SK-N-SH treated with all-trans-retinoic acid at 6 μM for 48 hours (cell line): ENCODE measurements at regions not wholly inside any gene's neighbourhood (a gene's known extent, or its start where the extent isn't known, plus 50 kb on each side); places are given as distances from the start of the nearest gene placed in this dataset.

Experiments used
- ATAC-seq: fragments of 200-7000 bp; cut with Tn5 transposase; 3 replicates; pipeline ENCODE4 v1.9.1; 2020; ENCODE audit warnings: mild to moderate bottlenecking, moderate library complexity
- BACH2 ChIP-seq: fragments of 250-450 bp; sonication (Bioruptor Pico); IDR thresholded peaks from 2 replicates; pipeline ENCODE4 v1.9.0; 2021; ENCODE audit warnings: mild to moderate bottlenecking, borderline replicate concordance
- ESRRG ChIP-seq: fragments of 250-450 bp; sonication (Bioruptor Pico); IDR thresholded peaks from 2 replicates; pipeline ENCODE4 v1.6.1; 2021; ENCODE audit warnings: mild to moderate bottlenecking
- GLIS3 ChIP-seq: fragments of 250-450 bp; sonication (Bioruptor Pico); IDR thresholded peaks from 2 replicates; pipeline ENCODE4 v1.5.0; 2020; ENCODE audit warnings: mild to moderate bottlenecking, moderate library complexity
- OSR1 ChIP-seq: fragments of 250-450 bp; sonication (Bioruptor Pico); IDR thresholded peaks from 2 replicates; pipeline ENCODE4 v1.8.0; 2022; ENCODE audit warnings: moderate library complexity, mild to moderate bottlenecking, inconsistent platforms
- PPARA ChIP-seq: fragments of 250-450 bp; sonication (Bioruptor Pico); IDR thresholded peaks from 2 replicates; pipeline ENCODE4 v1.5.0; 2020; ENCODE audit warnings: mild to moderate bottlenecking, borderline replicate concordance
- RARB ChIP-seq: fragments of 250-450 bp; sonication (Bioruptor Pico); IDR thresholded peaks from 2 replicates; pipeline ENCODE4 v1.8.0; 2021; ENCODE audit warnings: mild to moderate bottlenecking, moderate library complexity
- SNAI2 ChIP-seq: fragments of 250-450 bp; sonication (Bioruptor Pico); IDR thresholded peaks from 2 replicates; pipeline ENCODE4 v1.5.0; 2020; ENCODE audit warnings: mild to moderate bottlenecking, moderate library complexity
- TCF4 ChIP-seq: fragments of 250-450 bp; sonication (Bioruptor Pico); IDR thresholded peaks from 2 replicates; pipeline ENCODE4 v1.8.0; 2021; ENCODE audit warnings: mild to moderate bottlenecking, moderate library complexity, borderline replicate concordance
- TOX ChIP-seq: fragments of 250-450 bp; sonication (Bioruptor Pico); IDR thresholded peaks from 2 replicates; pipeline ENCODE4 v1.8.0; 2021; ENCODE audit warnings: mild to moderate bottlenecking, moderate library complexity, borderline replicate concordance
- ZC3H10 ChIP-seq: fragments of 250-450 bp; sonication (Bioruptor Pico); IDR thresholded peaks from 2 replicates; pipeline ENCODE4 v1.5.1; 2021; ENCODE audit warnings: mild to moderate bottlenecking, moderate library complexity
- ZFP3 ChIP-seq: fragments of 250-450 bp; sonication (Bioruptor Pico); IDR thresholded peaks from 2 replicates; pipeline ENCODE4 v1.5.0; 2020; ENCODE audit warnings: mild to moderate bottlenecking, moderate library complexity
- ZFP30 ChIP-seq: fragments of 450-650 bp; formaldehyde crosslinking; IDR thresholded peaks from 2 replicates; pipeline ENCODE4 v1.5.0; 2022; ENCODE audit warnings: mild to moderate bottlenecking, moderate library complexity
- ZNF565 ChIP-seq: fragments of 450-650 bp; formaldehyde crosslinking; conservative IDR thresholded peaks from 2 replicates; pipeline ENCODE4 v1.5.0; 2020; ENCODE audit warnings: low read depth, mild to moderate bottlenecking, moderate library complexity
- ZNF70 ChIP-seq: fragments of 450-650 bp; formaldehyde crosslinking; IDR thresholded peaks from 2 replicates; pipeline ENCODE4 v1.5.0; 2020; ENCODE audit warnings: mild to moderate bottlenecking, moderate library complexity
- TF ChIP-seq, protein P1 (sequence below): fragments of 250-450 bp; sonication (Bioruptor Pico); IDR thresholded peaks from 2 replicates; pipeline ENCODE4 v1.5.1; 2021; ENCODE audit warnings: mild to moderate bottlenecking, moderate library complexity
- TF ChIP-seq, protein P2 (sequence below): fragments of 250-450 bp; sonication (Bioruptor Pico); IDR thresholded peaks from 2 replicates; pipeline ENCODE4 v1.8.0; 2021; ENCODE audit warnings: low read depth, mild to moderate bottlenecking, moderate library complexity, borderline replicate concordance
- TF ChIP-seq, protein P3 (sequence below): fragments of 250-450 bp; sonication (Bioruptor Pico); IDR thresholded peaks from 2 replicates; pipeline ENCODE4 v1.8.0; 2020; ENCODE audit warnings: mild to moderate bottlenecking, moderate library complexity, borderline replicate concordance
- TF ChIP-seq, protein P4 (sequence below): fragments of 250-450 bp; sonication (Bioruptor Pico); IDR thresholded peaks from 2 replicates; pipeline ENCODE4 v1.5.1; 2020; ENCODE audit warnings: low read depth, mild to moderate bottlenecking, moderate library complexity
- TF ChIP-seq, protein P5 (sequence below): fragments of 250-450 bp; sonication (Bioruptor Pico); IDR thresholded peaks from 2 replicates; pipeline ENCODE4 v1.5.0; 2020; ENCODE audit warnings: mild to moderate bottlenecking, moderate library complexity

DNA sequence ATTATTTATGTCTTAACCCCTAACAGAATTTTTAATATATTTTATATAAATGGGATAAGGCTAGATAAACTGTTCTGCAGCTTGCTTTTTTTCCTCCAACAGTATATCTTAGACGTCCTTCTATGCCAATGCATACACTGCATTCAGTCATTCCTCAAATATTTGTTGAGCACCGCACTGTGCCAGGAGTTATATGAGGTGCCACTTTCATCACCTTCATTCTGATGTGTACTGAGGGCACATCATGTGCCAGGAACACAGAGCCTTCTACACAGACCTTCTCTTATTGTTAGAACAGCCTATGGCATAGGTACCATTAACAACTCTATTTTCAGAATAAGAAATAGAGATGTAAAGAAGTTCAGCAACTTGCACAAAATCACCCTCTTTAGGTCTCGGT is 570.1 kb downstream of the CDK5RAP2 start:
- TF ChIP-seq ZNF70 (CRISPR knock-in tag) (no peak), ZNF565 (CRISPR knock-in tag) (no peak), ZFP3 (no peak), ZC3H10 (CRISPR knock-in tag) (no peak), PPARA (no peak), GLIS3 (CRISPR knock-in tag) (no peak), OSR1 (CRISPR knock-in tag) (no peak), ESRRG (CRISPR knock-in tag) (no peak), RARB (CRISPR knock-in tag) (no peak), TCF4 (CRISPR knock-in tag) (no peak), BACH2 (CRISPR knock-in tag) (no peak)
- TF ChIP-seq, protein P1, sequence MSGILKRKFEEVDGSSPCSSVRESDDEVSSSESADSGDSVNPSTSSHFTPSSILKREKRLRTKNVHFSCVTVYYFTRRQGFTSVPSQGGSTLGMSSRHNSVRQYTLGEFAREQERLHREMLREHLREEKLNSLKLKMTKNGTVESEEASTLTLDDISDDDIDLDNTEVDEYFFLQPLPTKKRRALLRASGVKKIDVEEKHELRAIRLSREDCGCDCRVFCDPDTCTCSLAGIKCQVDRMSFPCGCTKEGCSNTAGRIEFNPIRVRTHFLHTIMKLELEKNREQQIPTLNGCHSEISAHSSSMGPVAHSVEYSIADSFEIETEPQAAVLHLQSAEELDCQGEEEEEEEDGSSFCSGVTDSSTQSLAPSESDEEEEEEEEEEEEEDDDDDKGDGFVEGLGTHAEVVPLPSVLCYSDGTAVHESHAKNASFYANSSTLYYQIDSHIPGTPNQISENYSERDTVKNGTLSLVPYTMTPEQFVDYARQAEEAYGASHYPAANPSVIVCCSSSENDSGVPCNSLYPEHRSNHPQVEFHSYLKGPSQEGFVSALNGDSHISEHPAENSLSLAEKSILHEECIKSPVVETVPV (CRISPR knock-in tag), result no peak
- TF ChIP-seq, protein P2, sequence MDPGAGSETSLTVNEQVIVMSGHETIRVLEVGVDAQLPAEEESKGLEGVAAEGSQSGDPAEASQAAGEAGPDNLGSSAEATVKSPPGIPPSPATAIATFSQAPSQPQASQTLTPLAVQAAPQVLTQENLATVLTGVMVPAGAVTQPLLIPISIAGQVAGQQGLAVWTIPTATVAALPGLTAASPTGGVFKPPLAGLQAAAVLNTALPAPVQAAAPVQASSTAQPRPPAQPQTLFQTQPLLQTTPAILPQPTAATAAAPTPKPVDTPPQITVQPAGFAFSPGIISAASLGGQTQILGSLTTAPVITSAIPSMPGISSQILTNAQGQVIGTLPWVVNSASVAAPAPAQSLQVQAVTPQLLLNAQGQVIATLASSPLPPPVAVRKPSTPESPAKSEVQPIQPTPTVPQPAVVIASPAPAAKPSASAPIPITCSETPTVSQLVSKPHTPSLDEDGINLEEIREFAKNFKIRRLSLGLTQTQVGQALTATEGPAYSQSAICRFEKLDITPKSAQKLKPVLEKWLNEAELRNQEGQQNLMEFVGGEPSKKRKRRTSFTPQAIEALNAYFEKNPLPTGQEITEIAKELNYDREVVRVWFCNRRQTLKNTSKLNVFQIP (CRISPR knock-in tag), result no peak
- TF ChIP-seq, protein P3, sequence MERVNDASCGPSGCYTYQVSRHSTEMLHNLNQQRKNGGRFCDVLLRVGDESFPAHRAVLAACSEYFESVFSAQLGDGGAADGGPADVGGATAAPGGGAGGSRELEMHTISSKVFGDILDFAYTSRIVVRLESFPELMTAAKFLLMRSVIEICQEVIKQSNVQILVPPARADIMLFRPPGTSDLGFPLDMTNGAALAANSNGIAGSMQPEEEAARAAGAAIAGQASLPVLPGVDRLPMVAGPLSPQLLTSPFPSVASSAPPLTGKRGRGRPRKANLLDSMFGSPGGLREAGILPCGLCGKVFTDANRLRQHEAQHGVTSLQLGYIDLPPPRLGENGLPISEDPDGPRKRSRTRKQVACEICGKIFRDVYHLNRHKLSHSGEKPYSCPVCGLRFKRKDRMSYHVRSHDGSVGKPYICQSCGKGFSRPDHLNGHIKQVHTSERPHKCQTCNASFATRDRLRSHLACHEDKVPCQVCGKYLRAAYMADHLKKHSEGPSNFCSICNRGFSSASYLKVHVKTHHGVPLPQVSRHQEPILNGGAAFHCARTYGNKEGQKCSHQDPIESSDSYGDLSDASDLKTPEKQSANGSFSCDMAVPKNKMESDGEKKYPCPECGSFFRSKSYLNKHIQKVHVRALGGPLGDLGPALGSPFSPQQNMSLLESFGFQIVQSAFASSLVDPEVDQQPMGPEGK (CRISPR knock-in tag), result no peak
- TF ChIP-seq, protein P4, sequence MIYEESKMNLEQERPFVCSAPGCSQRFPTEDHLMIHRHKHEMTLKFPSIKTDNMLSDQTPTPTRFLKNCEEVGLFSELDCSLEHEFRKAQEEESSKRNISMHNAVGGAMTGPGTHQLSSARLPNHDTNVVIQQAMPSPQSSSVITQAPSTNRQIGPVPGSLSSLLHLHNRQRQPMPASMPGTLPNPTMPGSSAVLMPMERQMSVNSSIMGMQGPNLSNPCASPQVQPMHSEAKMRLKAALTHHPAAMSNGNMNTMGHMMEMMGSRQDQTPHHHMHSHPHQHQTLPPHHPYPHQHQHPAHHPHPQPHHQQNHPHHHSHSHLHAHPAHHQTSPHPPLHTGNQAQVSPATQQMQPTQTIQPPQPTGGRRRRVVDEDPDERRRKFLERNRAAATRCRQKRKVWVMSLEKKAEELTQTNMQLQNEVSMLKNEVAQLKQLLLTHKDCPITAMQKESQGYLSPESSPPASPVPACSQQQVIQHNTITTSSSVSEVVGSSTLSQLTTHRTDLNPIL (CRISPR knock-in tag), result no peak
- TF ChIP-seq, all 23 proteins: peak for 0
- no peak for ATAC-seq

DNA sequence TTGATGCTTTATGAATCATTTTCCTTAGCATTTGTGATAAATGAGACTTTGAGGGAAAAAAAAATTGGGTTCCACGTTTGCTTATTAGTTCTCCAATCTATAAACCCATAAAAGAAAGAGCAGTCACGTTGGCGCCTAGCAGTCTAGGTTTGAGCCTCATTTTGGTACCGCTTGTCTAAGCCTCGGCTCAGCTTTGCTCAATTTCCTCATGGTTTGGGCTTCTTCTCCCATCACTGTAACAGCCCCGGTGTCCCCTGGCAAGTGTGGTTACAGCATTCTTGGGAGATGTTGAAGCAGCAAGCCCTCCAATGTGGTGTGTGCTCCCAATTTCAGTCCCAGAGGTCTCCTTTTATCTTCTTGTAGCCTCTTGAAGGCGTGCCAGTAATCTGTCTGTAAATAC is 578.4 kb downstream of the CDK5RAP2 start:
- TF ChIP-seq SNAI2 (CRISPR knock-in tag) (no peak), ZFP30 (CRISPR knock-in tag) (no peak), BACH2 (CRISPR knock-in tag) (no peak), TOX (CRISPR knock-in tag) (no peak), GLIS3 (CRISPR knock-in tag) (no peak), ZNF70 (CRISPR knock-in tag) (no peak), ZNF565 (CRISPR knock-in tag) (no peak), ZFP3 (no peak), RARB (CRISPR knock-in tag) (no peak)
- TF ChIP-seq, protein P1 (CRISPR knock-in tag), result no peak
- TF ChIP-seq, protein P2 (CRISPR knock-in tag), result no peak
- TF ChIP-seq, protein P5, sequence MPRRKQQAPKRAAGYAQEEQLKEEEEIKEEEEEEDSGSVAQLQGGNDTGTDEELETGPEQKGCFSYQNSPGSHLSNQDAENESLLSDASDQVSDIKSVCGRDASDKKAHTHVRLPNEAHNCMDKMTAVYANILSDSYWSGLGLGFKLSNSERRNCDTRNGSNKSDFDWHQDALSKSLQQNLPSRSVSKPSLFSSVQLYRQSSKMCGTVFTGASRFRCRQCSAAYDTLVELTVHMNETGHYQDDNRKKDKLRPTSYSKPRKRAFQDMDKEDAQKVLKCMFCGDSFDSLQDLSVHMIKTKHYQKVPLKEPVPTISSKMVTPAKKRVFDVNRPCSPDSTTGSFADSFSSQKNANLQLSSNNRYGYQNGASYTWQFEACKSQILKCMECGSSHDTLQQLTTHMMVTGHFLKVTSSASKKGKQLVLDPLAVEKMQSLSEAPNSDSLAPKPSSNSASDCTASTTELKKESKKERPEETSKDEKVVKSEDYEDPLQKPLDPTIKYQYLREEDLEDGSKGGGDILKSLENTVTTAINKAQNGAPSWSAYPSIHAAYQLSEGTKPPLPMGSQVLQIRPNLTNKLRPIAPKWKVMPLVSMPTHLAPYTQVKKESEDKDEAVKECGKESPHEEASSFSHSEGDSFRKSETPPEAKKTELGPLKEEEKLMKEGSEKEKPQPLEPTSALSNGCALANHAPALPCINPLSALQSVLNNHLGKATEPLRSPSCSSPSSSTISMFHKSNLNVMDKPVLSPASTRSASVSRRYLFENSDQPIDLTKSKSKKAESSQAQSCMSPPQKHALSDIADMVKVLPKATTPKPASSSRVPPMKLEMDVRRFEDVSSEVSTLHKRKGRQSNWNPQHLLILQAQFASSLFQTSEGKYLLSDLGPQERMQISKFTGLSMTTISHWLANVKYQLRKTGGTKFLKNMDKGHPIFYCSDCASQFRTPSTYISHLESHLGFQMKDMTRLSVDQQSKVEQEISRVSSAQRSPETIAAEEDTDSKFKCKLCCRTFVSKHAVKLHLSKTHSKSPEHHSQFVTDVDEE, result no peak
- TF ChIP-seq, all 23 proteins: peak for 0
- no peak for ATAC-seq
